IMR-90 (cell line): ENCODE measurements at regions not wholly inside any gene's neighbourhood (a gene's known extent, or its start where the extent isn't known, plus 50 kb on each side); places are given as distances from the start of the nearest gene placed in this dataset.

Experiments used
- ATAC-seq: fragments of 200-7000 bp; cut with Tn5 transposase; 2 replicates; pipeline ENCODE4 v1.9.1; 2020; ENCODE audit warnings: low read depth, mild to moderate bottlenecking, moderate library complexity
- BruUV-seq: library from RNA; stranded (reverse); fragments of 400-500 nt; replicated peaks from 2 replicates; lab custom pipeline; 2021; lab: Mats Ljungman, UMichigan
- CTCF ChIA-PET: fragments of 300-600 bp; formaldehyde crosslinking; extraction: SDS; loops from one replicate; lab custom pipeline; 2021; ENCODE audit warnings: antibody characterized with exemption; lab: Yijun Ruan, JAX
- POLR2A ChIA-PET: fragments of 300-600 bp; sonication (Branson Sonifier 250); formaldehyde crosslinking; loops from one replicate; lab custom pipeline; 2022; ENCODE audit warnings: antibody characterized with exemption; ENCODE audit not compliant: unreplicated experiment; lab: Charles Lee
- DNase-seq: peaks from one replicate; pipeline ENCODE4 v3.0.0; 2013
- H2AFZ ChIP-seq: replicated peaks from 2 replicates; pipeline ENCODE3; 2013; ENCODE audit warnings: low read length, mild to moderate bottlenecking; ENCODE audit not compliant: poor library complexity
- H2AK5ac ChIP-seq: 2 replicates; pipeline ENCODE4 v1.6.1; 2013; ENCODE audit warnings: low read depth, low read length, inconsistent platforms
- H2AK9ac ChIP-seq: replicated peaks from 2 replicates; pipeline ENCODE3; 2013; ENCODE audit warnings: mild to moderate bottlenecking, low read depth, low read length, moderate library complexity; ENCODE audit not compliant: poor library complexity
- H2BK120ac ChIP-seq: 2 replicates; pipeline ENCODE4 v1.6.1; 2013; ENCODE audit warnings: low read depth, low read length, inconsistent platforms
- H2BK15ac ChIP-seq: 3 replicates; pipeline ENCODE4 v1.6.1; 2013; ENCODE audit warnings: low read depth, low read length, inconsistent platforms
- H2BK20ac ChIP-seq: 2 replicates; pipeline ENCODE4 v1.6.1; 2013; ENCODE audit warnings: low read depth, mild to moderate bottlenecking, inconsistent platforms, low read length, moderate library complexity
- H2BK5ac ChIP-seq: 2 replicates; pipeline ENCODE4 v1.6.1; 2013; ENCODE audit warnings: mild to moderate bottlenecking, low read depth, low read length, inconsistent platforms; ENCODE audit not compliant: poor library complexity, severe bottlenecking
- H3K14ac ChIP-seq: replicated peaks from 2 replicates; pipeline ENCODE4 v1.6.1; 2013; ENCODE audit warnings: low read depth, low read length, inconsistent platforms
- H3K18ac ChIP-seq: 2 replicates; pipeline ENCODE4 v1.6.1; 2013; ENCODE audit warnings: low read depth, low read length, control low read depth
- H3K23ac ChIP-seq: 2 replicates; pipeline ENCODE4 v1.6.1; 2013; ENCODE audit warnings: low read depth, low read length, inconsistent platforms
- H3K27ac ChIP-seq: 2 replicates; pipeline ENCODE4 v1.5.1; 2013; ENCODE audit warnings: mild to moderate bottlenecking, control low read depth, low read length; ENCODE audit not compliant: insufficient read depth
- H3K27me3 ChIP-seq: 2 replicates; pipeline ENCODE4 v1.6.1; 2013; ENCODE audit warnings: low read length; ENCODE audit not compliant: control insufficient read depth, insufficient read depth
- H3K36me3 ChIP-seq: 2 replicates; pipeline ENCODE4 v1.6.1; 2013; ENCODE audit warnings: low read length, mixed read lengths; ENCODE audit not compliant: control insufficient read depth, insufficient read depth
- H3K4ac ChIP-seq: 2 replicates; pipeline ENCODE4 v1.6.1; 2013; ENCODE audit warnings: low read depth, low read length, inconsistent platforms
- H3K4me1 ChIP-seq: 2 replicates; pipeline ENCODE4 v1.6.1; 2013; ENCODE audit warnings: low read length, mixed read lengths; ENCODE audit not compliant: control insufficient read depth, insufficient read depth
- H3K4me2 ChIP-seq: 2 replicates; pipeline ENCODE4 v1.6.1; 2013; ENCODE audit warnings: low read depth, mild to moderate bottlenecking, control low read depth, low read length, moderate library complexity
- H3K4me3 ChIP-seq: 2 replicates; pipeline ENCODE4 v1.5.1; 2013; ENCODE audit warnings: low read depth, mild to moderate bottlenecking, control low read depth, low read length, moderate library complexity; ENCODE audit not compliant: insufficient read depth
- H3K56ac ChIP-seq: 2 replicates; pipeline ENCODE4 v1.6.1; 2013; ENCODE audit warnings: low read length, inconsistent platforms; ENCODE audit not compliant: insufficient read depth; ENCODE audit errors: extremely low read depth
- H3K79me1 ChIP-seq, 2 experiments: 2 replicates each; pipeline ENCODE4 v1.6.1; 2013; ENCODE audit warnings: low read length in 2 of 2, inconsistent platforms in 1 of 2, low read depth in 1 of 2
- H3K9ac ChIP-seq: 2 replicates; pipeline ENCODE4 v1.6.1; 2013; ENCODE audit warnings: low read depth, low read length, control low read depth
- H3K9me1 ChIP-seq: 2 replicates; pipeline ENCODE4 v1.6.1; 2013; ENCODE audit warnings: low read length, inconsistent platforms; ENCODE audit not compliant: insufficient read depth
- H3K9me3 ChIP-seq: 2 replicates; pipeline ENCODE4 v1.6.1; 2013; ENCODE audit warnings: low read length; ENCODE audit not compliant: control insufficient read depth, insufficient read depth
- H4K20me1 ChIP-seq: 2 replicates; pipeline ENCODE4 v1.6.1; 2013; ENCODE audit warnings: low read length, inconsistent platforms; ENCODE audit not compliant: insufficient read depth
- H4K5ac ChIP-seq: 2 replicates; pipeline ENCODE4 v1.6.1; 2013; ENCODE audit warnings: mild to moderate bottlenecking, low read depth, low read length, control low read depth
- H4K8ac ChIP-seq, 2 experiments: 2 replicates each; pipeline ENCODE4 v1.6.1; 2013; ENCODE audit warnings: low read depth in 2 of 2, low read length in 2 of 2, control low read depth in 1 of 2, inconsistent platforms in 1 of 2
- H4K91ac ChIP-seq: 2 replicates; pipeline ENCODE4 v1.6.1; 2013; ENCODE audit warnings: low read depth, low read length, inconsistent platforms; ENCODE audit not compliant: insufficient read depth
- CEBPB ChIP-seq: IDR thresholded peaks from 2 replicates; pipeline ENCODE4 v1.6.1; 2012; ENCODE audit warnings: low read depth, low read length, improper control_type of control experiment
- ELK1 ChIP-seq: fragments of 150-350 bp; IDR thresholded peaks from 2 replicates; pipeline ENCODE4 v1.6.1; 2016; ENCODE audit warnings: low read depth, mild to moderate bottlenecking, low read length, moderate library complexity, borderline replicate concordance
- FOS ChIP-seq: fragments of 150-350 bp; IDR thresholded peaks from 2 replicates; pipeline ENCODE4 v1.6.1; 2016; ENCODE audit warnings: low read depth, low read length
- NFE2L2 ChIP-seq: fragments of 150-350 bp; IDR thresholded peaks from 2 replicates; pipeline ENCODE4 v1.6.1; 2016; ENCODE audit warnings: low read depth, mild to moderate bottlenecking, low read length
- POLR2A ChIP-seq: IDR thresholded peaks from 2 replicates; pipeline ENCODE4 v1.6.1; 2012; ENCODE audit warnings: mild to moderate bottlenecking, low read depth, low read length
- RAD21 ChIP-seq: IDR thresholded peaks from 2 replicates; pipeline ENCODE4 v1.6.1; 2012; ENCODE audit warnings: low read length, improper control_type of control experiment
- USF2 ChIP-seq: fragments of 150-350 bp; IDR thresholded peaks from 2 replicates; pipeline ENCODE4 v1.6.1; 2017; ENCODE audit warnings: mild to moderate bottlenecking, antibody characterized with exemption, low read length, low read depth
- WGBS, 2 experiments: methylation state at CpG; one replicate each; pipeline versions ENCODE4 v1.1.5 to v1.1.7; 2013; ENCODE audit warnings: missing lambda C conversion rate in 2 of 2; ENCODE audit not compliant: insufficient read length in 1 of 2; ENCODE audit errors: extremely low coverage in 2 of 2; 5-methylcytosine and 5-hydroxymethylcytosine counted together
- dilution Hi-C: fragments of 300-500 bp; cut with HindIII; formaldehyde crosslinking; loops from one replicate; pipeline ENCODE4 v1.14.3; 2018; ENCODE audit warnings: low sequenced_read_pairs; ENCODE audit not compliant: unreplicated experiment
- in situ Hi-C: fragments of 300-500 bp; cut with MboI; formaldehyde crosslinking; loops from 3 replicates; pipeline ENCODE4 v1.14.3; 2019; ENCODE audit warnings: low sequenced_read_pairs, inconsistent platforms, mixed read lengths
- intact Hi-C: fragments of 100-400 bp; cut with micrococcal nuclease; formaldehyde crosslinking; loops from 2 replicates; pipeline ENCODE4 v1.10.0; 2022

GRCh38 chr21:18711662-18712061, 308.1 kb upstream of the TMPRSS15 start:
- ATAC-seq (no peak), DNase-seq (no peak)
- Histone ChIP-seq H3K27ac (no peak overlapping the region), H2AK9ac (no peak overlapping the region), H3K14ac (no peak overlapping the region), H4K20me1 (no peaks in the 10 kb centered on the region), H3K4me3 (no peak overlapping the region), H4K91ac (no peak overlapping the region), H4K5ac (no peak overlapping the region), H3K4me1 (no peaks in the 10 kb centered on the region), H3K56ac (no peak overlapping the region), H2BK5ac (no peak overlapping the region), H2BK120ac (no peak overlapping the region), H3K36me3 (no peaks in the 10 kb centered on the region), H2AFZ (no peak overlapping the region), H2BK15ac (no peak overlapping the region), H2BK20ac (no peak overlapping the region), H3K23ac (no peak overlapping the region), H3K9me3 (peaks cover 3% of the 10 kb centered on the region), H2AK5ac (no peak overlapping the region), H3K9me1 (no peaks in the 10 kb centered on the region), H3K9ac (no peak overlapping the region), H3K4ac (no peak overlapping the region), H3K18ac (no peak overlapping the region), H4K8ac (no peak overlapping the region), H3K27me3 (no peaks in the 10 kb centered on the region), H3K4me2 (no peak overlapping the region), H3K79me1 (no peaks in the 10 kb centered on the region)
- dilution Hi-C loops: no loop called here
- WGBS, 2 experiments: 33% methylated on average over 1 of the region's 1 CpG; no CpG with 5 or more reads in 1 of the 2 experiments
- BruUV-seq: no TSS peak
- intact Hi-C loops: no loop called here
- TF ChIP-seq RAD21: no peak
- no peak for TF ChIP-seq FOS
- no peak for TF ChIP-seq ELK1
- no peak for TF ChIP-seq CEBPB
- no peak for TF ChIP-seq NFE2L2
- no peak for TF ChIP-seq USF2
- TF ChIP-seq POLR2A: no peak
- in situ Hi-C loops: no loop called here
- ChIA-PET CTCF (no interaction called here), POLR2A (no interaction called here)
